Thoracic aorta (tissue), 2 donors: ENCODE measurements at regions not wholly inside any gene's neighbourhood (a gene's known extent, or its start where the extent isn't known, plus 50 kb on each side); places are given as distances from the start of the nearest gene placed in this dataset.

Experiments
- ATAC-seq: fragments of 150-250 bp; one replicate; pipeline ENCODE4 v1.8.0; 2017; ENCODE audit warnings: low read depth; ENCODE audit not compliant: insufficient number of reproducible peaks, low FRiP score
- DNase-seq: peaks from one replicate; pipeline ENCODE4 v3.0.0-alpha.2; 2020; ENCODE audit warnings: low spot score
- H3K27ac ChIP-seq, 2 donors: fragments of 200-600 bp; sonication (generic); 1 replicate in 1 of 2; 2 replicates in 1 of 2; pipeline ENCODE4 v1.5.1; 2016; ENCODE audit warnings: mild to moderate bottlenecking in 2 of 2, moderate library complexity in 2 of 2
- H3K27me3 ChIP-seq: fragments of 200-600 bp; sonication (generic); replicated peaks from 2 replicates; pipeline ENCODE4 v1.6.0; 2016; ENCODE audit warnings: mild to moderate bottlenecking; ENCODE audit not compliant: insufficient read depth
- H3K36me3 ChIP-seq: fragments of 200-600 bp; sonication (generic); one replicate; pipeline ENCODE4 v1.5.1; 2016
- H3K4me1 ChIP-seq, 2 donors: fragments of 200-600 bp; sonication (generic); 1 replicate in 1 of 2; 2 replicates in 1 of 2; pipeline versions ENCODE4 v1.5.1 to v1.6.0; 2016; ENCODE audit warnings: low read depth in 2 of 2, mild to moderate bottlenecking in 1 of 2; ENCODE audit not compliant: control insufficient read depth in 1 of 2
- H3K4me3 ChIP-seq: fragments of 200-600 bp; sonication (generic); 2 replicates; pipeline ENCODE4 v1.5.1; 2016; ENCODE audit warnings: mild to moderate bottlenecking
- H3K9me3 ChIP-seq: fragments of 200-600 bp; sonication (generic); 2 replicates; pipeline ENCODE4 v1.5.1; 2016
- CTCF ChIP-seq: fragments of 200-600 bp; sonication (generic); IDR thresholded peaks from one replicate; pipeline ENCODE4 v1.5.1; 2019; ENCODE audit warnings: antibody characterized with exemption

- ATAC-seq (no peak), DNase-seq (no peak)
- H3K4me1 ChIP-seq, result no peaks in the 10 kb centered on the region
- peaks cover 7% of the 10 kb centered on the region for H3K9me3 ChIP-seq
- H3K36me3 ChIP-seq, result no peaks in the 10 kb centered on the region
- no peak overlapping the region for H3K27ac ChIP-seq
- H3K4me3 ChIP-seq, result no peak overlapping the region
- no peaks in the 10 kb centered on the region for H3K27me3 ChIP-seq
- TF ChIP-seq CTCF, result no peak
These were observed 238.6 kb downstream of the DUSP10 start for GRCh38 chr1:221503268-221503667.

DNA sequence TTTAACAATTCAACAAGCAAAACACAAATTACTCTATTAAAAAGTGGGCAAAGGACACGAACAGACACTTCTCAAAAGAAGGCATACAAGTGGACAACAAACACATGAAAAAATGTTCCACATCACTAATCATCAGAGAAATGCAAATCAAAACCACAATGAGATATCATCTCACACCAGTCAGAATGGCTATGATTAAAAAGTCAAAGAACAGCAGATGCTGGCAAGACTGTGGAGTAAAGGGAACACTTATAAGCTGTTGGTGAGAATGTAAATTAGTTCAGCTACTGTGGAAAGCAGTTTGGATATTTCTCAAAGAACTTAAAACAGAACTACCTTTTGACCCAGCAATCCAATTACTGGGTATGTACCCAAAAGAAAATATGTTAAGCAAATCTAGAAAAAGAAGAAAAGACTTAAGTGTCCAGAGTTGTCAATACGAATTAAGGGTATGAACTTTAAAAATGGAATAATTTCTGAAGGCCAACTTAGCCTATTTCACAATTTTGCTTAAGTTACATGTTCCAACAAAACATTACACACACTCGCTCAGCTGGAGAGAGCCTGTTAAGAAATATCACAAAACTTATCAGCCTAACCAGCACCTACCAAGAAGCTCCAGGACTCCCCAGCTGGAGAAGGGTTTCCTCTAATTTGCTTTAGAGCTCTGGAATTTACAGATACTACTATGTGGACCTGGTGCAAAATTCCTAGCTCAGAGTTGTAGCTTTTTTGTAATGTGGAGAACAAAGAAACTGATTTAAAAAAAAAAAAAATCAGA is 232.1 kb downstream of the DUSP10 start:
- TF ChIP-seq CTCF, result no peak
- Histone ChIP-seq H3K27ac (no peak overlapping the region), H3K27me3 (no peaks in the 10 kb centered on the region), H3K4me3 (no peak overlapping the region), H3K36me3 (no peaks in the 10 kb centered on the region), H3K4me1 (no peaks in the 10 kb centered on the region), H3K9me3 (peaks cover 7% of the 10 kb centered on the region)
- DNase-seq (no peak), ATAC-seq (no peak)

- no peak overlapping the region for H3K27ac ChIP-seq
- H3K4me3 ChIP-seq, result no peak overlapping the region
- no peak for TF ChIP-seq CTCF
- H3K4me1 ChIP-seq, result no peaks in the 10 kb centered on the region
- peaks cover 3% of the 10 kb centered on the region for H3K9me3 ChIP-seq
- ATAC-seq (no peak), DNase-seq (no peak)
- no peaks in the 10 kb centered on the region for H3K27me3 ChIP-seq
- H3K36me3 ChIP-seq, result no peaks in the 10 kb centered on the region
These were observed 230.9 kb downstream of the DUSP10 start for GRCh38 chr1:221510793-221511503.

GRCh38 chr1:221511797-221512196 is 230.1 kb downstream of the DUSP10 start:
- no peak overlapping the region for H3K4me3 ChIP-seq

More at GRCh38 chr1:221511797-221512196, 230.1 kb downstream of the DUSP10 start:
- DNase-seq, result no peak
- TF ChIP-seq CTCF, result no peak
- Histone ChIP-seq H3K9me3 (no peaks in the 10 kb centered on the region), H3K27me3 (no peaks in the 10 kb centered on the region), H3K36me3 (no peaks in the 10 kb centered on the region), H3K27ac (no peak overlapping the region), H3K4me1 (no peaks in the 10 kb centered on the region)
- no peak for ATAC-seq
